Glomerular endothelial cell (primary cell): ENCODE measurements at regions not wholly inside any gene's neighbourhood (a gene's known extent, or its start where the extent isn't known, plus 50 kb on each side); places are given as distances from the start of the nearest gene placed in this dataset.

Experiments used
- DNase-seq: peaks from one replicate; pipeline ENCODE4 v3.0.0-alpha.2; 2011; ENCODE audit warnings: low read depth, low spot score; ENCODE audit errors: extremely low read depth

- DNase-seq, result no peak
These were observed 55.1 kb upstream of the CNTNAP4 start for GRCh38 chr16:76222087-76222486.

GRCh38 chr16:76222853-76223252 lies 54.3 kb upstream of the CNTNAP4 start:
- no peak for DNase-seq

GRCh38 chr16:76226011-76226410 lies 51.2 kb upstream of the CNTNAP4 start:
- DNase-seq, result no peak

- no peak for DNase-seq
These were observed 50.7 kb upstream of the CNTNAP4 start for GRCh38 chr16:76226481-76226880.
